CD14-positive monocyte (primary cell): ENCODE measurements at regions not wholly inside any gene's neighbourhood (a gene's known extent, or its start where the extent isn't known, plus 50 kb on each side); places are given as distances from the start of the nearest gene placed in this dataset.

ENCODE experiments used
- DNase-seq, 3 donors: peaks; one replicate each; pipeline ENCODE4 v3.0.0-alpha.2; 2011 to 2022
- H2AFZ ChIP-seq: 2 replicates; pipeline ENCODE4 v1.6.0; 2012; ENCODE audit warnings: mild to moderate bottlenecking, low read depth, low read length, inconsistent platforms; ENCODE audit not compliant: insufficient read depth, poor library complexity, severe bottlenecking
- H3K27ac ChIP-seq, 2 donors: 1 replicate in 1 of 2; 2 replicates in 1 of 2; pipeline ENCODE4 v1.5.1; 2012 to 2013; ENCODE audit warnings: low read length in 2 of 2, control low read depth in 1 of 2, inconsistent platforms in 1 of 2, low read depth in 1 of 2, mild to moderate bottlenecking in 1 of 2
- H3K27me3 ChIP-seq, 2 donors: one replicate each; pipeline versions ENCODE4 v1.6.0 to v1.6.1; 2011 to 2013; ENCODE audit warnings: low read length in 2 of 2; ENCODE audit not compliant: control insufficient read depth in 2 of 2, insufficient read depth in 2 of 2
- H3K36me3 ChIP-seq, 2 donors: replicated peaks in 1 of 2; 1 replicate in 1 of 2; 2 replicates in 1 of 2; pipeline versions ENCODE4 v1.5.1 to v1.6.1; 2012 to 2013; ENCODE audit warnings: low read length in 2 of 2, control low read depth in 1 of 2, inconsistent platforms in 1 of 2, mild to moderate bottlenecking in 1 of 2; ENCODE audit not compliant: insufficient read depth in 2 of 2, control insufficient read depth in 1 of 2
- H3K4me1 ChIP-seq, 2 donors: 1 replicate in 1 of 2; 2 replicates in 1 of 2; pipeline versions ENCODE4 v1.5.1 to v1.6.1; 2012 to 2013; ENCODE audit warnings: low read length in 2 of 2, control low read depth in 1 of 2, inconsistent platforms in 1 of 2, mild to moderate bottlenecking in 1 of 2, moderate library complexity in 1 of 2; ENCODE audit not compliant: insufficient read depth in 2 of 2, control insufficient read depth in 1 of 2
- H3K4me2 ChIP-seq: replicated peaks from 2 replicates; pipeline ENCODE3; 2012; ENCODE audit warnings: low read length, moderate library complexity, mild to moderate bottlenecking; ENCODE audit not compliant: poor library complexity, severe bottlenecking; ENCODE audit errors: extremely low read depth
- H3K4me3 ChIP-seq, 3 experiments: fragments of 200-600 bp in 1 of 3; sonication (generic) in 1 of 3; replicated peaks in 1 of 3; 1 replicate in 2 of 3; 2 replicates in 1 of 3; pipeline ENCODE4 v1.5.1; 2011 to 2013; ENCODE audit warnings: low read length in 3 of 3, mild to moderate bottlenecking in 3 of 3, control low read depth in 2 of 3, low read depth in 2 of 3, inconsistent platforms in 1 of 3, moderate library complexity in 1 of 3
- H3K79me2 ChIP-seq: 2 replicates; pipeline ENCODE4 v1.6.0; 2012; ENCODE audit warnings: mild to moderate bottlenecking, control low read depth, inconsistent platforms, low read length, moderate library complexity; ENCODE audit not compliant: insufficient read depth
- H3K9ac ChIP-seq: 2 replicates; pipeline ENCODE4 v1.6.0; 2017; ENCODE audit warnings: low read length, mild to moderate bottlenecking; ENCODE audit not compliant: insufficient read depth, poor library complexity, severe bottlenecking
- H3K9me3 ChIP-seq, 2 donors: replicated peaks in 1 of 2; 1 replicate in 1 of 2; 2 replicates in 1 of 2; pipeline versions ENCODE4 v1.5.1 to v1.6.1; 2012 to 2013; ENCODE audit warnings: low read length in 2 of 2, control low read depth in 1 of 2; ENCODE audit not compliant: control insufficient read depth in 1 of 2, insufficient read depth in 1 of 2
- H4K20me1 ChIP-seq: 2 replicates; pipeline ENCODE4 v1.6.0; 2012; ENCODE audit warnings: mild to moderate bottlenecking, low read length, control low read depth, moderate library complexity; ENCODE audit not compliant: insufficient read depth
- H3K27ac Mint-ChIP-seq, 7 donors: one replicate each; pipeline ENCODE4 v1.8.0; 2020; ENCODE audit warnings: mild to moderate bottlenecking in 7 of 7, mixed read lengths in 7 of 7, moderate library complexity in 6 of 7, inconsistent platforms in 2 of 7
- H3K27me3 Mint-ChIP-seq, 3 donors: one replicate each; pipeline ENCODE4 v1.8.0; 2021 to 2022; ENCODE audit warnings: low read depth in 3 of 3, mild to moderate bottlenecking in 3 of 3, mixed read lengths in 3 of 3, moderate library complexity in 3 of 3, inconsistent platforms in 1 of 3
- H3K36me3 Mint-ChIP-seq, 2 donors: one replicate each; pipeline ENCODE4 v1.8.0; 2020; ENCODE audit warnings: mixed read lengths in 2 of 2, inconsistent platforms in 1 of 2, mild to moderate bottlenecking in 1 of 2
- H3K4me1 Mint-ChIP-seq: one replicate; pipeline ENCODE4 v1.8.0; 2020; ENCODE audit warnings: mild to moderate bottlenecking, mixed read lengths
- H3K4me3 Mint-ChIP-seq, 2 donors: one replicate each; pipeline ENCODE4 v1.8.0; 2020; ENCODE audit warnings: mild to moderate bottlenecking in 2 of 2, mixed read lengths in 2 of 2, moderate library complexity in 1 of 2
- H3K9me3 Mint-ChIP-seq, 7 donors: one replicate each; pipeline ENCODE4 v1.8.0; 2020 to 2022; ENCODE audit warnings: mixed read lengths in 7 of 7, mild to moderate bottlenecking in 6 of 7, moderate library complexity in 6 of 7, inconsistent platforms in 2 of 7
- WGBS: methylation state at CpG from one replicate; pipeline ENCODE4 v1.1.5; 2013; ENCODE audit warnings: missing lambda C conversion rate; ENCODE audit not compliant: insufficient coverage; 5-methylcytosine and 5-hydroxymethylcytosine counted together
- intact Hi-C, 2 donors: fragments of 100-400 bp; cut with micrococcal nuclease; formaldehyde crosslinking; loops; one replicate each; pipeline versions ENCODE4 v1.15.0 to v1.15.1; 2023
- TF ChIP-seq, protein P1 (sequence below): fragments of 200-600 bp; IDR thresholded peaks from one replicate; pipeline ENCODE4 v1.8.0; 2022; ENCODE audit warnings: antibody characterized with exemption, mild to moderate bottlenecking

DNA sequence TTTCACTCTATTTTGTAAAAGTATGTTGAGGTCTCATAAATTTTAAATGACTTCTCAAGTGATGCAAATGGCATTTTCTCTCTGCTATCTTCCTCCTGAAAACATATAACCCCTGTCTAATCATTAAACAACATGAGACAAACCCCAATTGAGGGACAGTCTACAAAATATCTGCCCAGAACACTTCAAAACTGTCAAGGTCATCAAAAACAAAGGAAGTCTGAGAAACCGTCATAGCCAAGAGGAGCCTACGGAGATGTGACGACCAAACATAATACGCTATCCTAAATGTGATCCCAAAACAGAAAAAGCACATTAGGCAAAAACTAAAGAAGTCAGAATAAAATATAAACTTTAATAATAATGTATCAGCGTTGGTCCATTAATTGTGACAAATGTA lies 282.3 kb upstream of the SEMA3C start:
- H3K4me1 ChIP-seq: no peaks in the 10 kb centered on the region
- no peaks in the 10 kb centered on the region for H3K27me3 ChIP-seq
- H4K20me1 ChIP-seq: no peaks in the 10 kb centered on the region
- H3K36me3 ChIP-seq: no peaks in the 10 kb centered on the region
- DNase-seq: no peak
- Mint-ChIP-seq H3K4me1 (no peaks in the 10 kb centered on the region), H3K9me3 (peaks cover 0 to 9% (median 3%) of the 10 kb centered on the region in 7 donors), H3K4me3 (no peak overlapping the region), H3K27ac (no peak overlapping the region), H3K36me3 (no peaks in the 10 kb centered on the region), H3K27me3 (no peaks in the 10 kb centered on the region)
- intact Hi-C loops: no loop called here
- no peak overlapping the region for H2AFZ ChIP-seq
- H3K27ac ChIP-seq: no peak overlapping the region
- no CpG with 5 or more reads among the region's 5 CpGs for WGBS
- TF ChIP-seq, protein P1, sequence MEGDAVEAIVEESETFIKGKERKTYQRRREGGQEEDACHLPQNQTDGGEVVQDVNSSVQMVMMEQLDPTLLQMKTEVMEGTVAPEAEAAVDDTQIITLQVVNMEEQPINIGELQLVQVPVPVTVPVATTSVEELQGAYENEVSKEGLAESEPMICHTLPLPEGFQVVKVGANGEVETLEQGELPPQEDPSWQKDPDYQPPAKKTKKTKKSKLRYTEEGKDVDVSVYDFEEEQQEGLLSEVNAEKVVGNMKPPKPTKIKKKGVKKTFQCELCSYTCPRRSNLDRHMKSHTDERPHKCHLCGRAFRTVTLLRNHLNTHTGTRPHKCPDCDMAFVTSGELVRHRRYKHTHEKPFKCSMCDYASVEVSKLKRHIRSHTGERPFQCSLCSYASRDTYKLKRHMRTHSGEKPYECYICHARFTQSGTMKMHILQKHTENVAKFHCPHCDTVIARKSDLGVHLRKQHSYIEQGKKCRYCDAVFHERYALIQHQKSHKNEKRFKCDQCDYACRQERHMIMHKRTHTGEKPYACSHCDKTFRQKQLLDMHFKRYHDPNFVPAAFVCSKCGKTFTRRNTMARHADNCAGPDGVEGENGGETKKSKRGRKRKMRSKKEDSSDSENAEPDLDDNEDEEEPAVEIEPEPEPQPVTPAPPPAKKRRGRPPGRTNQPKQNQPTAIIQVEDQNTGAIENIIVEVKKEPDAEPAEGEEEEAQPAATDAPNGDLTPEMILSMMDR: no peak
- no peaks in the 10 kb centered on the region for H3K79me2 ChIP-seq
- no peaks in the 10 kb centered on the region for H3K9me3 ChIP-seq
- H3K9ac ChIP-seq: no peak overlapping the region
- no peak overlapping the region for H3K4me2 ChIP-seq
- H3K4me3 ChIP-seq: no peak overlapping the region

DNA sequence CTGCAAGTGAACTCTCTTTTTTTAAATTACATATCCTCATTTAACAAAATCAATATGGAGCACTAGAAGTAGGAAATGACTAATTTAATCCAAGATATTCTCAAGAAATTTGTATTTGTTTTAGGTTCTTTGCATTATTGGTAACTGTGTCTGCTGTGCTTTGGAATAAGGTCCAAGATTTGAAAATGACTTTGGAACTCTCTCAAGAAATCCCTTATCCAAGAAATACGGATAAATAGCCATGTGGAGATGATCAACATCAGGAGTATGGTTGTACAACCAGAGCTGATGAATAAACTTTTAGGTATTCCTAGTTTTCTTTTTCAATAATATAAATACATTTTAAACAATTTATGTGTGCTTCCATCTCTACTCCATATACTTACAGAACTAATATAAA lies 279.9 kb upstream of the SEMA3C start:
- no peaks in the 10 kb centered on the region for H3K4me1 ChIP-seq
- no peaks in the 10 kb centered on the region for H3K9me3 ChIP-seq
- no peak overlapping the region for H2AFZ ChIP-seq
- no peak overlapping the region for H3K27ac Mint-ChIP-seq
- no peak overlapping the region for H3K27ac ChIP-seq
- DNase-seq: no peak
- peaks cover 0 to 5% (median 2%) of the 10 kb centered on the region in 7 donors for H3K9me3 Mint-ChIP-seq
- no peak overlapping the region for H3K4me2 ChIP-seq
- no peak overlapping the region for H3K4me3 ChIP-seq
- H3K27me3 ChIP-seq: no peaks in the 10 kb centered on the region
- H3K9ac ChIP-seq: no peak overlapping the region
- TF ChIP-seq, protein P1: no peak
- no peaks in the 10 kb centered on the region for H3K79me2 ChIP-seq
- no CpG with 5 or more reads among the region's 1 CpG for WGBS
- intact Hi-C loops: no loop called here
- no peaks in the 10 kb centered on the region for H3K36me3 Mint-ChIP-seq
- H3K4me1 Mint-ChIP-seq: no peaks in the 10 kb centered on the region
- no peaks in the 10 kb centered on the region for H3K27me3 Mint-ChIP-seq
- no peaks in the 10 kb centered on the region for H3K36me3 ChIP-seq
- H3K4me3 Mint-ChIP-seq: no peak overlapping the region
- no peaks in the 10 kb centered on the region for H4K20me1 ChIP-seq
